Left lung (tissue), 4 donors: ENCODE measurements at regions not wholly inside any gene's neighbourhood (a gene's known extent, or its start where the extent isn't known, plus 50 kb on each side); places are given as distances from the start of the nearest gene placed in this dataset.

Source experiments
- ATAC-seq: fragments of 200-7000 bp; cut with Tn5 transposase; one replicate; pipeline ENCODE4 v1.9.1; 2020; ENCODE audit warnings: moderate library complexity
- DNase-seq, 4 donors: peaks; one replicate each; pipeline ENCODE4 v3.0.0-alpha.2; 2013 to 2020
- H3K27ac ChIP-seq, 2 donors: fragments of 200-600 bp; sonication (generic) in 1 of 2; one replicate each; pipeline versions ENCODE4 v1.5.0 to v1.8.0; 2020 to 2021
- H3K27me3 ChIP-seq, 2 donors: fragments of 200-600 bp; sonication (generic) in 1 of 2; one replicate each; pipeline versions ENCODE4 v1.5.0 to v1.8.0; 2020 to 2021
- H3K36me3 ChIP-seq, 2 donors: fragments of 200-600 bp; sonication (generic) in 1 of 2; one replicate each; pipeline versions ENCODE4 v1.5.0 to v1.8.0; 2020 to 2021
- H3K4me1 ChIP-seq, 2 donors: fragments of 200-600 bp; one replicate each; pipeline ENCODE4 v1.8.0; 2021
- H3K4me3 ChIP-seq, 2 donors: fragments of 200-600 bp; sonication (generic) in 1 of 2; one replicate each; pipeline versions ENCODE4 v1.5.0 to v1.8.0; 2020 to 2021; ENCODE audit warnings: mild to moderate bottlenecking in 1 of 2
- H3K9me3 ChIP-seq, 2 donors: fragments of 200-600 bp; sonication (generic) in 1 of 2; one replicate each; pipeline versions ENCODE4 v1.5.0 to v1.8.0; 2020 to 2021
- intact Hi-C, 2 donors: fragments of 100-400 bp; cut with DNase I; formaldehyde crosslinking; loops; one replicate each; pipeline versions ENCODE4 v1.11.2 to v1.14.2; 2022
- TF ChIP-seq, protein P1 (sequence below), 2 donors: fragments of 200-600 bp; sonication (generic) in 1 of 2; IDR thresholded peaks; one replicate each; pipeline versions ENCODE4 v1.5.0 to v1.8.0; 2021; ENCODE audit warnings: antibody characterized with exemption in 2 of 2
- donor health status: DM: no; HTN: yes; CAD: no.
- donor health status: DM: no; HTN: no; CAD: no.

- intact Hi-C loops, result no loop called here
- H3K9me3 ChIP-seq, result no peaks in the 10 kb centered on the region
- no peak overlapping the region for H3K27ac ChIP-seq
- ATAC-seq (no peak), DNase-seq (no peak)
- no peak overlapping the region for H3K4me3 ChIP-seq
- no peaks in the 10 kb centered on the region for H3K27me3 ChIP-seq
- TF ChIP-seq, protein P1, sequence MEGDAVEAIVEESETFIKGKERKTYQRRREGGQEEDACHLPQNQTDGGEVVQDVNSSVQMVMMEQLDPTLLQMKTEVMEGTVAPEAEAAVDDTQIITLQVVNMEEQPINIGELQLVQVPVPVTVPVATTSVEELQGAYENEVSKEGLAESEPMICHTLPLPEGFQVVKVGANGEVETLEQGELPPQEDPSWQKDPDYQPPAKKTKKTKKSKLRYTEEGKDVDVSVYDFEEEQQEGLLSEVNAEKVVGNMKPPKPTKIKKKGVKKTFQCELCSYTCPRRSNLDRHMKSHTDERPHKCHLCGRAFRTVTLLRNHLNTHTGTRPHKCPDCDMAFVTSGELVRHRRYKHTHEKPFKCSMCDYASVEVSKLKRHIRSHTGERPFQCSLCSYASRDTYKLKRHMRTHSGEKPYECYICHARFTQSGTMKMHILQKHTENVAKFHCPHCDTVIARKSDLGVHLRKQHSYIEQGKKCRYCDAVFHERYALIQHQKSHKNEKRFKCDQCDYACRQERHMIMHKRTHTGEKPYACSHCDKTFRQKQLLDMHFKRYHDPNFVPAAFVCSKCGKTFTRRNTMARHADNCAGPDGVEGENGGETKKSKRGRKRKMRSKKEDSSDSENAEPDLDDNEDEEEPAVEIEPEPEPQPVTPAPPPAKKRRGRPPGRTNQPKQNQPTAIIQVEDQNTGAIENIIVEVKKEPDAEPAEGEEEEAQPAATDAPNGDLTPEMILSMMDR (IDR thresholded peaks at IDR 0.05), result no peak
- no peaks in the 10 kb centered on the region for H3K4me1 ChIP-seq
- H3K36me3 ChIP-seq, result no peaks in the 10 kb centered on the region
Measured at GRCh38 chr16:62568926-62569325, 532.7 kb upstream of the CDH8 start.

DNA sequence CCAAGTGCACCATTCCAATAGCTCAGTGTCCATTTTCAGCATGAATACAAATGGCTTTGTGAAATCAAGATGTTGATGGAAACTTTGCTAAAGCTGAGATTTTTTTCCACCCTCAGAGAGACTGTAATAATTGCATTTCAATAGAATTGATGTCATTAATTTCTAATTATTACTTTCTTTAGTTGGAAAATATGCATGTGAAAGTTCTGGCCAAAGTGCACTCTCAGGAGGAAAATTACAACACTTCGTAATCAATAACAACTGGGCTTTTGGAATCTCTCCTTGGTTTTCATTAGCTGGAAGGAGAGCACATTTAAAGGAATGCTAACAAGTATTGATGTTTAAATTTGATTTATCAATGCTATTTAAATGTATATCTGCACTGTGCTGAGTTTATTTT, 529.5 kb upstream of the CDH8 start:
- Histone ChIP-seq H3K4me1 (no peaks in the 10 kb centered on the region), H3K9me3 (no peaks in the 10 kb centered on the region), H3K27me3 (no peaks in the 10 kb centered on the region), H3K4me3 (no peak overlapping the region), H3K27ac (no peak overlapping the region), H3K36me3 (no peaks in the 10 kb centered on the region)
- DNase-seq, result no peak
- no peak for ATAC-seq
- TF ChIP-seq, protein P1 (IDR thresholded peaks at IDR 0.05), result no peak
- intact Hi-C loops, result no loop called here

GRCh38 chr16:62564291-62564690, 528.1 kb upstream of the CDH8 start:
- H3K4me3 ChIP-seq, result no peak overlapping the region
- no peaks in the 10 kb centered on the region for H3K9me3 ChIP-seq
- intact Hi-C loops, result no loop called here
- H3K27me3 ChIP-seq, result no peaks in the 10 kb centered on the region
- DNase-seq (no peak), ATAC-seq (no peak)
- TF ChIP-seq, protein P1 (IDR thresholded peaks at IDR 0.05), result no peak
- H3K27ac ChIP-seq, result no peak overlapping the region
- no peaks in the 10 kb centered on the region for H3K4me1 ChIP-seq
- H3K36me3 ChIP-seq, result no peaks in the 10 kb centered on the region

DNA sequence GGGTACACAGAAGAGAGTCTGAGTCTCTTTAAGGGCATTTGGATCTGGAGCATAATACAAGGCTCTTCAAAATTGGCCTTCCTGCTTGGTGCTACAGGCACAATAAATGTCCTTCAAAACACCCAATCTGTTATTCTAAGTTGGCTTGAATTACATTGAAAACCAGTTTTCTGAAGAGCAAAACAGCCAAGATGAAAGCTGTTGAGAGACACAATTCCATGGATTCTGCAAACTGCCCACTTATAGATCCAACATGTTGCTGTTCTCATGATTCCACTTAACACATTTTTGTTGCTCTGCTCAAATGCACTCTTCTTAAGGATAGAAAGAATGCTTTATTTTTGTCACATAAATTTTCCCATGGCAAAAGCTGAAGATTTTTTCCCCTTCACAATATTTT, 525.9 kb upstream of the CDH8 start:
- peaks cover 0 to 4% of the 10 kb centered on the region in 2 donors for H3K9me3 ChIP-seq
- intact Hi-C loops, result no loop called here
- H3K27me3 ChIP-seq, result no peaks in the 10 kb centered on the region
- H3K27ac ChIP-seq, result no peak overlapping the region
- H3K4me1 ChIP-seq, result no peaks in the 10 kb centered on the region
- no peak overlapping the region for H3K4me3 ChIP-seq
- no peaks in the 10 kb centered on the region for H3K36me3 ChIP-seq
- TF ChIP-seq, protein P1 (IDR thresholded peaks at IDR 0.05), result no peak
- no peak for ATAC-seq
- DNase-seq, result no peak

- TF ChIP-seq, protein P1 (IDR thresholded peaks at IDR 0.05), result no peak
- H3K27ac ChIP-seq, result no peak overlapping the region
- DNase-seq, result no peak
- no peak for ATAC-seq
- H3K9me3 ChIP-seq, result peaks cover 0 to 10% of the 10 kb centered on the region in 2 donors
- no peaks in the 10 kb centered on the region for H3K27me3 ChIP-seq
- no peak overlapping the region for H3K4me3 ChIP-seq
- no peaks in the 10 kb centered on the region for H3K36me3 ChIP-seq
- intact Hi-C loops, result no loop called here
- no peaks in the 10 kb centered on the region for H3K4me1 ChIP-seq
Measured at GRCh38 chr16:62549875-62550274, 513.6 kb upstream of the CDH8 start.
